GM10266 (cell line): ENCODE measurements at regions not wholly inside any gene's neighbourhood (a gene's known extent, or its start where the extent isn't known, plus 50 kb on each side); places are given as distances from the start of the nearest gene placed in this dataset.

Experiments used
- DNase-seq: peaks from one replicate; pipeline ENCODE4 v3.0.0; 2012; ENCODE audit errors: extremely low spot score
- TF ChIP-seq, protein P1 (sequence below): IDR thresholded peaks from 2 replicates; pipeline ENCODE4 v1.5.1; 2012; ENCODE audit warnings: mild to moderate bottlenecking, low read depth; ENCODE audit not compliant: control insufficient read depth, insufficient read depth; ENCODE audit errors: missing control alignments

DNA sequence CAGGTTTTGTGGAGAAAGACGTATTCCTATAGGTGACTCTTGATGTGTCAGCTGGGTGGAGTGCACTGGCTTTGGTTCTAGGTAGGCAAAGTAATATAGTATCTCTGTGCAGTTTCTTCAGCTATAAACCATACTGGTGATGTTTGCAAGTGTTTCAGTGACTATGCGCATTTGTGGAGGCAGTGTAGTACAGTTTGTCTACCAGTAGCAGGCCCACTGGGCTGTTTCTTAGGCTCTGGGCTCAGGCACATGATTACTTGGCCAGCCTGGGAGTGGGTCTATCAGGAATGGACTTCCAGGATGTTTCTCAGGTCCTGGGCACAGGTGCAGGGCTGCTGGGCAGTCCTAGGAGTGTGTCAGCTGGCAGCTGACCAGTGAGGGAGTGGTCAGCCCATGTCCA lies 51.9 kb upstream of the INTU start:
- DNase-seq = no peak
- TF ChIP-seq, protein P1, sequence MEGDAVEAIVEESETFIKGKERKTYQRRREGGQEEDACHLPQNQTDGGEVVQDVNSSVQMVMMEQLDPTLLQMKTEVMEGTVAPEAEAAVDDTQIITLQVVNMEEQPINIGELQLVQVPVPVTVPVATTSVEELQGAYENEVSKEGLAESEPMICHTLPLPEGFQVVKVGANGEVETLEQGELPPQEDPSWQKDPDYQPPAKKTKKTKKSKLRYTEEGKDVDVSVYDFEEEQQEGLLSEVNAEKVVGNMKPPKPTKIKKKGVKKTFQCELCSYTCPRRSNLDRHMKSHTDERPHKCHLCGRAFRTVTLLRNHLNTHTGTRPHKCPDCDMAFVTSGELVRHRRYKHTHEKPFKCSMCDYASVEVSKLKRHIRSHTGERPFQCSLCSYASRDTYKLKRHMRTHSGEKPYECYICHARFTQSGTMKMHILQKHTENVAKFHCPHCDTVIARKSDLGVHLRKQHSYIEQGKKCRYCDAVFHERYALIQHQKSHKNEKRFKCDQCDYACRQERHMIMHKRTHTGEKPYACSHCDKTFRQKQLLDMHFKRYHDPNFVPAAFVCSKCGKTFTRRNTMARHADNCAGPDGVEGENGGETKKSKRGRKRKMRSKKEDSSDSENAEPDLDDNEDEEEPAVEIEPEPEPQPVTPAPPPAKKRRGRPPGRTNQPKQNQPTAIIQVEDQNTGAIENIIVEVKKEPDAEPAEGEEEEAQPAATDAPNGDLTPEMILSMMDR = no peak
